ENCODE measurements at regions not wholly inside any gene's neighbourhood (a gene's known extent, or its start where the extent isn't known, plus 50 kb on each side); places are given as distances from the start of the nearest gene placed in this dataset.

DNA sequence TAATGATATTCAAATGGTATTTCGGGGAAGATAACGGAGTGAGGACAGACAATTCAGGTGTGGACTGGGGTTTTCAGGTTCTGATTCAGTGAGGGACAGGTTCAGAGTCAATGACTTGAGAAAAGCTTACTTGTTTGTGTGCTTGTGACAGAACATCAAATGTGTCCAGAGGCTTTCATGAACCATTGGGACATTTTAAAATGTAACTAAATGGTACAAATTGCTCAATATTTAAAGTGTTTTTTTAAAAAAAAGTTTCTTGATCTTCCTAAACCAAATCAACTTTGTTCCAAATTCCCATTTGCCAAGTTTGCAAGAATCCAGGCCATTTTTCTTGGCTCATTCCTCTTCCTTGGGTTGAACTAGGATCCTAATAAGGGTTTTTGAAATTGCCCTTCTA lies 59.4 kb upstream of the BZW1 start:
- TF ChIP-seq, protein P1, sequence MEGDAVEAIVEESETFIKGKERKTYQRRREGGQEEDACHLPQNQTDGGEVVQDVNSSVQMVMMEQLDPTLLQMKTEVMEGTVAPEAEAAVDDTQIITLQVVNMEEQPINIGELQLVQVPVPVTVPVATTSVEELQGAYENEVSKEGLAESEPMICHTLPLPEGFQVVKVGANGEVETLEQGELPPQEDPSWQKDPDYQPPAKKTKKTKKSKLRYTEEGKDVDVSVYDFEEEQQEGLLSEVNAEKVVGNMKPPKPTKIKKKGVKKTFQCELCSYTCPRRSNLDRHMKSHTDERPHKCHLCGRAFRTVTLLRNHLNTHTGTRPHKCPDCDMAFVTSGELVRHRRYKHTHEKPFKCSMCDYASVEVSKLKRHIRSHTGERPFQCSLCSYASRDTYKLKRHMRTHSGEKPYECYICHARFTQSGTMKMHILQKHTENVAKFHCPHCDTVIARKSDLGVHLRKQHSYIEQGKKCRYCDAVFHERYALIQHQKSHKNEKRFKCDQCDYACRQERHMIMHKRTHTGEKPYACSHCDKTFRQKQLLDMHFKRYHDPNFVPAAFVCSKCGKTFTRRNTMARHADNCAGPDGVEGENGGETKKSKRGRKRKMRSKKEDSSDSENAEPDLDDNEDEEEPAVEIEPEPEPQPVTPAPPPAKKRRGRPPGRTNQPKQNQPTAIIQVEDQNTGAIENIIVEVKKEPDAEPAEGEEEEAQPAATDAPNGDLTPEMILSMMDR (conservative IDR thresholded peaks at IDR 0.05), result no peak
- H3K27ac ChIP-seq, result peak overlapping the region; percentile 97

DNA sequence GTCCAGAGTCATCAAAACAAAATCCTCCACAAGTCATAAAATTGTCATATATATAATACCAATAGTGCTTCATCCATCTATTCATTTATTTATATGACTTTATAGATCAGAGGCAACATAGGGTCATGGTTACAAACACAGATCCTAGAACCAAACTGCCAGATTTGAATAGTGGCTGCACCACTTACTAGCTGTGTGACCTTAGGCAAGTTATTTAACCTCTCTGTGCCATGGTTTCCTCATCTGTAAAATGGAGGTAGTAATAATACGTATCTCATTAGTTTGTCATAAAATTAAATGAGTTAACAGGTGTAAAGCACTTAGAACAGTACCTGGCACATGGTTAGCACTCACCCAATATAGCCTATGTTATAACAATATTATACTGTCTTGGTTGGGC lies 58.9 kb upstream of the BZW1 start:
- TF ChIP-seq, protein P1 (conservative IDR thresholded peaks at IDR 0.05), result no peak
- H3K27ac ChIP-seq, result no peak overlapping the region

DNA sequence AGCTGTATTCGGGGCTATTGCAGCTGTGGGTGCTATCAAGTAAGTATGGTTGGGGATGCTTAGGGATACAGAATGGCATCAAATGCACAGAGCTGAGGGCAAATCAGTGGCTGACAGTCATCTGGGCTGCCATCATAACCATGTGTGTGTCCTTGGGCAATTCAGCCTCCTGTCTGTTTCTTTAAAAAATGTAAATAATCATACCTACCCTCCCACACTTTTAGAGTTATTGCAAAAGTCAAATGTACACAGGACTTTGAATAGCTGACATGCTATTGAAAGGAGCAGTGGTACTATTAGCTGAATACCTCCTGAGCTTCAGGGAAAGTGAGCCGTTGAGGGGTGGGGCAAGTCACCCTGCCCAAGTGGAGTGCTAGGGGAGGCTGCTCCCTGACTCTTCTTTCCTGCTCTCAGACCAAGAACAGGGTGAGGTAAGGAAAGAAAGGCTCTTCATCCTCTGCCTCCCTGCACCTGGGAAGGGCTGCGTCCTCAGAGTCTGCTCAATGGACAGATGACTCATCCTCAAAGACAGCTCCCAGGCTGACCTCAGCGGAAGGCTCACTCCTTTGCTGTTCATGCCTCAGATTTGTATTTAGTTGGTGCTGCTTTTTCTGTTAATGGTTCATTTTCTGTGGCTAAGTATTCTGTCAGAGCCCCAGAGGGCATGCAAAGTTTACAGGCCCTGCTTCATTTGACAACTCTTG lies 54.9 kb upstream of the BZW1 start:
- TF ChIP-seq, protein P1 (conservative IDR thresholded peaks at IDR 0.05), result no peak
- H3K27ac ChIP-seq, result no peak overlapping the region

DNA sequence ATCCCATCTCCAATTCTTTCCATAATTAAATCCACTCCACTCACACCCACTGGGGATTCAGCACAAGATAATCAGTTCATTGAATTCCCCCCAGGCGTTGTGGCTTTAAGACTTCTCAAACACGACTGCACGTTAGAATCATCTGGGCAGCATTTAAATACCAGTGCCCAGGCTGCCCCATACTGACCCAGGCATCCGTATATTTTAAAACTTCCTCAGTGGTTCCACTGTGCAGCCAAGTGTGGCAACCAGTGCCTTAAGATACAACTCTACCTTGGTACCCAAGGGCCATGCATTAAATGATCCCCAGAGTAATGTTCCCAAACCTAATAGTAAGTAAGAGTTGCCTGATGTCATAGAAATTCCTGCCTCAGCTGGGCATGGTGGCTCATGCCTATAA lies 54.3 kb upstream of the BZW1 start:
- no peak overlapping the region for H3K27ac ChIP-seq
- TF ChIP-seq, protein P1 (conservative IDR thresholded peaks at IDR 0.05), result no peak

DNA sequence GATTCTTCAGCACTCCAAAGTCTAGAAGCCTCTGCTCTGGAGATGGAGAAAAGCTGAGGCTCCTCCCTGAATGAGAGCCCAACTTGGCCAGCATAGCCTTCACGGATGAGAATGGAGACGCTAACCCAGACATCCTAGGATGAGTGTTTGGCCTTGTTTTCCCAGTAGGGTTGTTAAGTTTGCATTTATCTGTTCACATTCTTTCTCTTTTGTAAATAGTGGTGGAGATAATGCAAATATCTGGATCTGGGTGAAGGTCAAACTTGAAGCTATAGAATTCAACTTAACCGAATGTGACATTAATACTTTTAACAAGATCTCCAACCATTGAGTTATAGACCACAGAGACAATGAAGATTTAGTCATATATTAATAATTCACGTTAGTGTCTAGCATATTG lies 53.4 kb upstream of the BZW1 start:
- H3K27ac ChIP-seq, result no peak overlapping the region
- TF ChIP-seq, protein P1 (conservative IDR thresholded peaks at IDR 0.05), result no peak

DNA sequence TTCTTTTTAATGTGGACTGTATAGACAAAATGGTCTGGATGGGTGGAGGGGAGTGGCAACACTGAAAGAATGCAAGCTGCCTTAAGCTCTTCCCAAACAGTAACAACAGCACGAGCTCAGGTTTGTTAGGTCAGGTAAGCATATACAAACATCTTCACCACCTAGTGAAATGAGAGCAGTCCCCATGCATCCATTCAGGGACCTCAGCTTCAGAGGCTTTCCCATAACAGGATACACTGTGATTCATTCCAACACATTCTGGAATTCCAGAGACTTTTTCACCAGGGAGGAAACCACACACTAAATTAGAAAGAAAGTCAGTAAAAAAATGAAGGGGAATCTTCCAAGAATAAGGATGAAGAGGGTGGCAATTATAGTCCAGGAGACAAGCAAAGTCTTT lies 50.4 kb upstream of the BZW1 start:
- no peak overlapping the region for H3K27ac ChIP-seq
- TF ChIP-seq, protein P1 (conservative IDR thresholded peaks at IDR 0.05), result no peak
